AG10803 (cell line): ENCODE measurements at regions not wholly inside any gene's neighbourhood (a gene's known extent, or its start where the extent isn't known, plus 50 kb on each side); places are given as distances from the start of the nearest gene placed in this dataset.

Source experiments
- DNase-seq: peaks from one replicate; pipeline ENCODE4 v3.0.0; 2010; ENCODE audit warnings: low read depth
- H3K4me3 ChIP-seq: 2 replicates; pipeline ENCODE4 v1.5.1; 2011; ENCODE audit warnings: mild to moderate bottlenecking, low read length, control low read depth
- CTCF ChIP-seq: conservative IDR thresholded peaks from 2 replicates; pipeline ENCODE4 v1.5.1; 2011; ENCODE audit warnings: mild to moderate bottlenecking, low read length, control low read depth, inconsistent platforms

- no peak for DNase-seq
- no peak for TF ChIP-seq CTCF
- H3K4me3 ChIP-seq, result no peak overlapping the region
Measured at GRCh38 chr6:98485593-98485992, 348.8 kb upstream of the POU3F2 start.

GRCh38 chr6:98486057-98486456, 348.3 kb upstream of the POU3F2 start:
- no peak for TF ChIP-seq CTCF
- H3K4me3 ChIP-seq, result no peak overlapping the region
- DNase-seq, result no peak

GRCh38 chr6:98487612-98488011, 346.8 kb upstream of the POU3F2 start:
- no peak for TF ChIP-seq CTCF
- no peak for DNase-seq
- H3K4me3 ChIP-seq, result no peak overlapping the region

- DNase-seq, result no peak
Measured at GRCh38 chr6:98498144-98498775, 336.1 kb upstream of the POU3F2 start.

GRCh38 chr6:98498866-98499265, 335.5 kb upstream of the POU3F2 start:
- no peak for DNase-seq
- TF ChIP-seq CTCF, result no peak
- no peak overlapping the region for H3K4me3 ChIP-seq

More at GRCh38 chr6:98498144-98498775, 336.1 kb upstream of the POU3F2 start:
- no peak for TF ChIP-seq CTCF
- H3K4me3 ChIP-seq, result no peak overlapping the region

- no peak for TF ChIP-seq CTCF
- no peak for DNase-seq
- no peak overlapping the region for H3K4me3 ChIP-seq
Measured at GRCh38 chr6:98514073-98514720, 320.2 kb upstream of the POU3F2 start.

- H3K4me3 ChIP-seq, result no peak overlapping the region
- DNase-seq, result no peak
- no peak for TF ChIP-seq CTCF
Measured at GRCh38 chr6:98514796-98515195, 319.6 kb upstream of the POU3F2 start.
